Activated T-cell treated with anti-CD3 and anti-CD28 coated beads, Interleukin-2, amount 50 U/mL, for 48 hours (primary cell): ENCODE measurements at regions not wholly inside any gene's neighbourhood (a gene's known extent, or its start where the extent isn't known, plus 50 kb on each side); places are given as distances from the start of the nearest gene placed in this dataset.

Experiments used
- DNase-seq, 2 experiments: peaks; one replicate each; pipeline ENCODE4 v3.0.0-alpha.2; 2020

DNA sequence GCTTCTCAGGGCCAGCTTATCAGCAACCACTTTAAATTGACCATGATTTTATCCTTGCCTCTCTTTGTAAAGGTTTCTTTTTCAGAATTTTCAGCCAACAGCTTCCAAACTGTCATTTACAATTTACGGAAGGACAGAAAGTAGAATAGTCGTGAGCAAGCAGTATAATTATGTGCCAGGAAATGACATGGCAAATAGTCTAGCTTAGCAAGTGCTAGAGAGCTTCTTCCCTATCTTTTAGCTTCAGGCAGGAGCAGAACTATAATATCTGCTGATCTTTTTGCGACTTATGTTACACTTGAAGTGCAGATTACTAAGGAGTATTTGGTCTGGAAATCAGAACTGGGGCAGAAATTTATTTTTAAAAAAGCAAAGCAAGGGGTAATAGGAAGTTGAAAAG lies 123.0 kb upstream of the AP1S2 start:
- DNase-seq, result no peak

DNA sequence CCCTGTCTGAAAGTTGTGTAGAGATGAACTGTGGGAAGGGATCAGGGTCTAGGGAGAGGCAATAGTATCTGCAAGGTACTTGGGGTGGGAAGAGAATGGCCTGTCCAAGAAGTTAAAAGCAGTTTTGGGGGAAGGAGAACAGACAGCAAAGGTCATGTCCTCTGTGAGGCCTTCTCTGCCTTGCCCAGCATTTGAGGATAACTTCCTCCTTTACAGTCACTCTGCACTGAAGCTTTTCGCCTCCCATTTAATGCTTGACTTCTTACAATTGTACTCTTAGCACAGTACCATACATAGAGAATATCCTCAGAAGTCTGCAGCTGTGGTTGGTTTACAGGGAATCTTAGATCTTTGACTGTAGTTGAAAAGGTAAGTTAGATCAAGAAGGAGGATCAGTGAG lies 121.8 kb upstream of the AP1S2 start:
- no peak for DNase-seq

- DNase-seq, result no peak
Observed at GRCh38 chrX:15973946-15974345, 119.3 kb upstream of the AP1S2 start.

DNA sequence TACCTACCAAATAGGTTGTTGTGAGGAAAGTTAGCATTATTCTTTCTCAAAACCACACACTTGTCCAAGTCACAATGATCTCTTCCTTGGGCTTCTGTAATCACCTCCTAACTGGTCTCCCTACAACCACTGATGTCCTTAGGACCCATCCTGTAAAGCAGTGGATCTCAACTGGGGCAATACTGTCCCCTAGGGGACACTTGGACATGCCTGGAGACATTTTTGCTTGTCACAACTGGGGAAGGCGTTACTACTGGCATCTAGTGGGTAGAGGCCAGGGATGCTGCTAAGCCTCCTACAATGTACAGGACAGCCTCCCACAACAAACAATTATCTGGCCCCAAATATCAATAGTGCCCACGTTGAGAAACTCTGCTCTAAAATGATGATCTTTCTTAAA lies 118.7 kb upstream of the AP1S2 start:
- DNase-seq, result peak; percentile 24 to 37

GRCh38 chrX:15971696-15972095 lies 117.1 kb upstream of the AP1S2 start:
- DNase-seq, result no peak

GRCh38 chrX:15963858-15964257 lies 109.2 kb upstream of the AP1S2 start:
- no peak for DNase-seq

DNA sequence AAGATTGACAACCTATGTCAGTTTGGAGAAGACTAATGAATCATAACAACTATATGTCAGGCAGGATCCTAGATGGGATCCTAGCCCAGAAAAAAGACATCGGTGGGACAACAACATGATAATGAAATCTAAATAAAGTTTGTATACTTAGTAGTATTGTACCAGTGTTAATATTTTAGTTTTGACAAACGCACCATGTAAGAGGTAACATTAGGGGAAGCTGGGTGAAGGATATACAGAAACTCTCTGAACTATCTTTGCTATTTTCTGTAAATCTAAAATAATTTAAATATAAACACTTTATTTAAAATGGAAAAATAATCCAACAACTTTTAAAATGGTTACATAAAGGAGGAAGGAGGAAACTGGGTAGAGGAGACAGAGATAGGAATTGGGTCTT lies 105.6 kb upstream of the AP1S2 start:
- no peak for DNase-seq

DNA sequence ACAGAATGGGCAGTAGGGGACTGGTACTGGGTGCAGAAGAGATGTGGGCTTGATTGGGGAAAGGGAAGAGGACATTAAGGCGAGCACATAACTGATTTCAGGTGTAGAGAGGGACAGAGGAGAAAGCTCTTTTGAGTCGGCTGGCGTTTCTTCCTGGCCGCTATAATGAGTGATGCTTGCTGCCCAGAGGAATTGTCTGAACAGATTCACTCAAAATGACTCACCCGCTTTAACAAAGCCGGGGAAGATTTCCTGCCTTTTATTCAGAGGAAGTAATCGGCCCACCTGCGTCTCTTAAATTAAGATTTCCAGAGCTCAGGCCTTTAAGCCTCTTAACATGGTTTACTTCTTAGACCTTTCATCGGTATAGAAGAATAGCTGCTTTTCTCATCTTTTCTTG lies 102.1 kb upstream of the AP1S2 start:
- DNase-seq, result no peak

- no peak for DNase-seq
Observed at GRCh38 chrX:15953801-15954200, 99.2 kb upstream of the AP1S2 start.

GRCh38 chrX:15952212-15952611 lies 97.6 kb upstream of the AP1S2 start:
- DNase-seq, result no peak

DNA sequence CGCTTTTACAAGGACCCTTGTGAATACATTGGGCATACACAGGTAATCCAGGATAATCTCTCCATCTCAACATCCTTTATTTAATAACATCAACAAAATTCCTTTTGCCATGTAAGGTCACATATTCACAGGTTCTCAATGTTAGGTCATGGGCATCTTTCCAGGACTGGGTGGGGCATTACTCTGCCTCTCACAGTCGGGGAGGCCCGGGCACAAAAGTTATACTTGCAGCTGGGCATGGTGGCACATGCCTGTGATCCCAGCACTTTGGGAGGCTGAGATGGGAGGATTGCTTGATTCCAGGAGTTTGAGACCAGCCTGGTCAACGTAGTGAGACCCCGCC lies 93.7 kb upstream of the AP1S2 start:
- DNase-seq, result no peak

DNA sequence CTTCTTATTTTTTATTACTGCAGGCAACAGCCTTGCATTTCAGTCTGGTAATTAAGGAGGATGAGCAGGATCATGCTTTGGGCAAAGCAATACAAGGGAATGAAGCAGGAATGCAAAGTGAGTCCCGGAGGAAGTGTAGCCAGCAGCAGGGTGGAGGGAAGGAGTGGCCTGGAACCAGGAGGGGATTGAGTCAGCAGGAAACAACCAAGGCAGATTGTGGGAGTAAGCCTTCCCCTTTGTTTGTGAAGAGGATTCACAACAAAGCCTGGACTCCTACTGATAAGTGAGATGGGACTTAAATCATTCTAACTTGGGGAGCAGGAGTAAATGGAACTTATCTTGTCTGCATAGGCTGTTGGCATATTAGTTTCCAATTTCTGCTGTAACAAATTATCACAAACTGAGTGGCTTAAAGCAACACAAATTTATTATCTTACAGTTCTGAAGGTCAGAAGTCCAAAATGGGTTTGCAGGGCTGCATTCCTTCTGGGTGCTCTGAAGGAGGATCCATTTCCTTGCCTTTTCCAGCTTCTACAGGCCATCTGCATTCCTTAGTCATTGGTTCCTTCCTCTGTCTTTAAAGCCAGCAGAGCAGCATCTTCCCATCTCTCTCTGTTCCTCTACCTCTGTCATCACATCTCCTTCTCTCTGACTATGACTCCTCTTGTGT lies 93.2 kb upstream of the AP1S2 start:
- no peak for DNase-seq

DNA sequence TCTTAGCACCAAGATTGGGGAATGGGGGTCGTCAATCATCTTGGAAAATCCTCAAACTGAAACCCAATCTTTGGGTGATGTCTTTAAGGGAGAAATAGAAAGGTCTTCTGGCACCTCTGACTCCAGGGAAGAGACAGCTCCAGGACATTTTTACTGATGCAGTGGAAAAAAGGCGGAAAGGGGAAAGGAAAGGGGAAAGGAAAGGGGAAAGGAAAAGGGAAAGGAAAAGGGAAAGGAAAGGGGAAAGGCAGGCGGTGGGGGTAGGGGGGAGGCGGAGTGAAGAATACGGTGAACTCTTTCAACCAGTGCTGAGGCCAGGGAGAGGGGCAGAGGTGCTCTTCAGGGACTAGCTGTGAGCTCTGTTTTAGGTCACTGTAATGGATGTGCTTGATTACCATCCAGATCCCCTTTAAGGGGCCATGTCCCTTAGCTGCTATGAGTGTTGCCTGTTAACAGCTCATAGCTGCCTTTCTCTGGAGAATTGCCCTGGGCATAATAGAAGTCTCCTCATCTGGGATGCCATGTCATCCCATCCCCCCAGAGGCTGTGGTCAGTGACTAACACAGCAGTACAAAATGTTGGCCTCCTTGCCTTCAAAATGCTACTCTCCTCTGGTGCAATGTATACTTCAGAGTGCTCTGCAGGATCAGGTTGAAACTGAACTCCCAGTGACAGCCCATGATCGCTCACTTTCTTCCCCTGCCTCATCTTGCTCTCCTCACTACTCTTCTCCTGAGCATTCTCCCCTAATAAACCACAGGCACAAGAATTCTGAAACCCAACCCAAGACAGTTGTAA lies 92.4 kb upstream of the AP1S2 start:
- DNase-seq, result peak in 1 of 2 experiments; percentile 25

DNA sequence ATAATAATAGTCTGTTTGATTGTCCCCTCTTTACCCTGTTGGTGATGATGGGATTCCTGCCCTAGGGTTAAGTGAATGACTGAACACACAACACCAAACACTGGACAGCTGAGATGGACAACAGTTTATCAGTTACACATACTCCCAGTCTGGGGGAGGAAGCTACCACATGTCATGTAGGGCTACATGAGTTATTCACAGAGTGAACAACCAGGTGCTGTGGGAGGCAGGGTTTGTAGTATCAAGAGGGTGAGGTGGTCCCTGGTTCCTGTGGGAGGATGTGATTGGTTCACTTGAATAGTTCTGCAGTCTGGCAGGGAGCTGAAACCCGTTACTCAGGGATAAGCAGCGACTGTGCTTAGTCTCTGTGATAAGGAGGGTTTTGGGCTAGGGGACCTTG lies 88.8 kb upstream of the AP1S2 start:
- no peak for DNase-seq

GRCh38 chrX:15942307-15942706 lies 87.7 kb upstream of the AP1S2 start:
- no peak for DNase-seq

GRCh38 chrX:15939737-15940136 lies 85.1 kb upstream of the AP1S2 start:
- DNase-seq, result no peak

- no peak for DNase-seq
Observed at GRCh38 chrX:15938072-15938471, 83.5 kb upstream of the AP1S2 start.

DNA sequence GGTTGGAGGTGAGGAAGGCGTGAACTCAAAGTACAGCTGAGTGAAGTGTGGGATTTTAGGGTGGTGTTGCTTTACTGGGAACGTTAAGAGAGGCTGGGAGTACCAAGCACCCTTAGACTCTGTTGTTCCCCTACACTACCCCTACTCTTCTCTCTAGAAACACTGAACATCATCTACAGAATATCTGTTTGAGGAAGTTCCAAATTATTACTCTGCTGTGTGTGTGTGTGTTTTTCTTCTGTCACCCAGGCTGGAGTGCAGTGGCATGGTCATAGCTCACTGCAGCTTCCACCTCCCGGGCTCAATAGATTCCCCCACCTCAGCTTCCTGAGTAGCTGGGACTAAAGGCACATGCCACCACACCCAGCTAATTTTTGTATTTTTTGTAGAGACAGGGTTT lies 76.7 kb upstream of the AP1S2 start:
- DNase-seq, result no peak

DNA sequence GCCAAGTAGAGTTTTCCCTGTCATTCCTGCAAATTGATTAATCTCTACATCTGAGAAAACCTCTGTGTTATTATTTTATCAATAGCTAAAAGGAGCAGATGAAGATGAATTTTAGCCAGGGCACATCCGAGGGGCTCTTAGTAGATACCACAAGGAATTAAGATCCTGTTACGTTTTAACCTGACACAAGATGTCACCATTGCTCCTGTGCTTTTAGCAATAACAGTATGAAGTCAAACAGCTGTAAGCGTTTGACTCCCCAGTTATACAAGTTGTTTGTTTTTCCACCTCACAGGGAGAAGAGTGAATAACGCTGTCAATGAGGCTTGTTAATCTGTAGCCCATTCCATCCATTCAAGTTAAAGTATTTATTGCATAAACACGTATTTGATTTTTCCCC lies 76.0 kb upstream of the AP1S2 start:
- DNase-seq, result no peak

DNA sequence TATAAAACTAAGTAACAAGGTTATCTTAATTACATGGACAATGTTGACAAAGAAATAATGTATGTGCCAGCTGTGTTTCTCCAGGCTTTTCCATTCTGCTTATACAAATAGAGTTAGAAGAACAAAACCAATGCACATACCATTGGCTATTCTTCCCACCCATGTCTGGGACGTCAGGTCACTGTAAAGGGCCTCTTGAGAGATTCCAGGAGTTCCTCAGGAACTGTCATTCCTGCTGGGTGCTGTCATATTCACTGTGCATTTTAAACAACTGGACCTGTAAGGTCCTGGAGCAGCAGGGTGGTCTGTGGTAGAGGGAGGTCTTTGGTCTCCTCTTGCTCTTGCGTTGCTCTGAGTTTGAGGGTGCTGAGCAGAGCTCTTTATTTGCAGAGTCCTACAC lies 74.6 kb upstream of the AP1S2 start:
- no peak for DNase-seq

DNA sequence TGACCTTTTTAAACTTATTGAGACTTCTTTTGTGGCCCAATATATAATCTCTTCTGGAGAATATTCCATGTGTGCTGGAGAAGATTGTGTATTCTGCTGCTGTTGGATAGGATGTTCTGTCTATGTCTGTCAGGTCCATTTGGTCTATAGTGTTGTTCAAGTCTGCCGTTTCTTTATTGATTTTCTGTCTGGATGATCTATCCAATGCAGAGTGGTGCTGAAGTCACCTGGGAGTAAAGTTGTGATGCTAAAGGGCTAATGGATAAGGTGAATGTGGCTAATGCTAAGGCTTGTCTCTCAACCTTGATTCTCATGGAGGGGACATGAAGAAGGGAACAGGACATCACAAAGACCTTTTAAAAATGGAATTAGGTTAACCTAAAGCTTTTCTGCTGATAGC lies 72.0 kb upstream of the AP1S2 start:
- DNase-seq, result no peak

DNA sequence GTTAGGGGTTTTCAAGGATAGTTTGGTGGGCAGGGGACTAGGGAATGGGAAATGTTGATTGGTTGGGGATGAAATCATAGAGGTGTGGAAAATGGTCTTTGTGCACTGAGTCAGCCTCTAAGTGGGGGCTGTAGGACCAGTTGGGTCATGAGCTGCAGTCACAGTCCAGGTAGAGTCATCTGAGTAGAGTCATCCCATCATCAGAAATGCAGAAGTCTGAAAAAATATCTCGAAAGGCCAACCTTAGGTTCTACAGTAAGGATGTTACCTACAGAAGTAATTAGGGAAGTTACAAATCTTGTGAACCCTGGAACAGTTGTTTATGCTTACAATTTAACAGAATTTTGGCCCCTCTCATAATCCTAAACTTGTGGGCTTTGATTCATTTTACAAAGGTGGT lies 63.4 kb upstream of the AP1S2 start:
- DNase-seq, result no peak

DNA sequence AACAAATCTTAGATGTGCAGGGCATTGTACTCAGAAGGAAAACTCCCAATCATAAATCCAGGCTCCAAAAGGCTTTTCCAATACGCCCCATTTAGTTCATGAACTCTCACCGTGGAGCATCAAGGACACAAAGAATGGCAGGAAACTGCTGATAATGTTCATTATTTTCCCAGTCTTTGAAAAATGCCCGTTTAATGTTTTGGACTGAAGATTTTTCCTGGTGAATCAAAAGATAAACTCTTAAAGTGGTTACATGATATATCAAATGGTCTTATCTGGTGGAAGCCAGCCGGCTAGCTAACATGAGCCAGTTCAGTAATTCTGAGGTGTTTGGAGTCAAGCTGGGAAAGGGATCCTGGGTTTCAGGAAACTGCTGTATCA lies 62.1 kb upstream of the AP1S2 start:
- DNase-seq, result no peak

DNA sequence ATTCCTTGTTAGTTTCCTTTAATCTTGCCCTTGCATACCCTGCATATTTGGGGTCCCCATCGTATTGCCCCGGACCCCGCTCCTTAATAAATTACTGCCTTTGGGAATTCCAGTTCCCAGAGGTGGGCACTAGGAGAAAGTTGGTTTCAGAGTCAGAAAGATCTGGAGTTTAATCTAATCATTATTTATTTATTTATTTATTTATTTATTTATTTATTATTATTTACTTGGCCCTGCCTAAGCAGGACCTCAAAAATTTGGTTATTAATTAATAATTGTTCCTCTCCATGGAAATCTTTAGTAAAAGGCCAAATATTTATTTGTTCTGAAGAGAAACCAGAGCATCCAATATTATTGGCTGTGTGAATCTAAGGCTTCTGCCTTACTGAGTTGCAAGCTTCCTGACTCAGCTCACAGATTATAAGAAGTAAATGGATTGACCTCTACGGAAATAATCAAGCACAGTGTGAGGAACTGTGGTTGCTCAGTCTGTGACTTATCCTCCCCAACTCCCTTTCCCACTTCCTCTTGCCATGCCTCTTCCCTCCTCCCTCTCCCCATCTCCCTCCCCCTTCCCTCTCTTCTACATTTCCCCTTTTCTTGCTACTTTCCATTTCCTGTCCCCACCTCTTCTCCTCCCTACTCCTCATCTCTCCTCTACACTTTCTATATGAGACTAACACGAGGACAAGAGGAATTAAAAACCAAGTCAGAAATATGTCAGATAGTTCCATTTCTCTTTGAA lies 61.5 kb upstream of the AP1S2 start:
- DNase-seq, result no peak
